GM12878 (cell line): ENCODE measurements at regions not wholly inside any gene's neighbourhood (a gene's known extent, or its start where the extent isn't known, plus 50 kb on each side); places are given as distances from the start of the nearest gene placed in this dataset.

ENCODE experiments used
- ATAC-seq: fragments of 200-7000 bp; cut with Tn5 transposase; 3 replicates; pipeline ENCODE4 v1.9.1; 2020; ENCODE audit warnings: mild to moderate bottlenecking, moderate library complexity
- BruUV-seq: library from RNA; stranded (reverse); fragments of 400-500 nt; replicated peaks from 2 replicates; lab custom pipeline; 2021; lab: Mats Ljungman, UMichigan
- CTCF ChIA-PET: fragments of 300-600 bp; sonication (Branson Sonifier 250); formaldehyde crosslinking; extraction: SDS; loops from one replicate; lab custom pipeline; 2021; ENCODE audit warnings: inconsistent platforms; lab: Yijun Ruan, JAX
- POLR2A ChIA-PET: fragments of 350-600 bp; formaldehyde crosslinking; extraction: SDS; loops from one replicate; lab custom pipeline; 2021; ENCODE audit warnings: inconsistent platforms; lab: Charles Lee
- RAD21 ChIA-PET: fragments of 300-600 bp; sonication (Branson Sonifier 250); formaldehyde crosslinking; loops from one replicate; lab custom pipeline; 2023; ENCODE audit warnings: antibody characterized with exemption; ENCODE audit not compliant: unreplicated experiment; lab: Charles Lee
- SMC1A ChIA-PET: fragments of 300-600 bp; sonication (Branson Sonifier 250); formaldehyde crosslinking; loops from one replicate; lab custom pipeline; 2023; ENCODE audit not compliant: unreplicated experiment, uncharacterized antibody; lab: Charles Lee
- DNase-seq: peaks from one replicate; pipeline ENCODE4 v3.0.0-alpha.2; 2011; ENCODE audit warnings: low read depth, low spot score
- FAIRE-seq: peaks from 3 replicates; lab custom pipeline; 2011; peaks lifted over from hg19 to GRCh38; lab: Jason Lieb, UNC
- H2AFZ ChIP-seq: 2 replicates; pipeline ENCODE4 v1.6.0; 2011; ENCODE audit warnings: low read depth, low read length, control low read depth; ENCODE audit not compliant: control insufficient read depth
- H3K27ac ChIP-seq: 2 replicates; pipeline ENCODE4 v1.5.1; 2011; ENCODE audit warnings: control low read depth; ENCODE audit not compliant: control insufficient read depth, insufficient read depth
- H3K27me3 ChIP-seq, 2 experiments: replicated peaks in 1 of 2; 2 replicates each; pipeline versions ENCODE4 v1.6.0 to v1.6.1; 2011; ENCODE audit warnings: low read length in 1 of 2; ENCODE audit not compliant: control insufficient read depth in 2 of 2, insufficient read depth in 2 of 2
- H3K36me3 ChIP-seq, 2 experiments: 2 replicates each; pipeline ENCODE4 v1.5.1; 2011; ENCODE audit warnings: low read length in 1 of 2; ENCODE audit not compliant: control insufficient read depth in 2 of 2, insufficient read depth in 2 of 2
- H3K4me1 ChIP-seq: 2 replicates; pipeline ENCODE4 v1.6.1; 2011; ENCODE audit warnings: mild to moderate bottlenecking, low read length, moderate library complexity, mixed read lengths; ENCODE audit not compliant: control insufficient read depth, insufficient read depth
- H3K4me2 ChIP-seq: 2 replicates; pipeline ENCODE4 v1.6.0; 2011; ENCODE audit warnings: control low read depth; ENCODE audit not compliant: control insufficient read depth, insufficient read depth
- H3K4me3 ChIP-seq: fragments of 200-600 bp; sonication (generic); 2 replicates; pipeline ENCODE4 v1.5.1; 2016
- H3K79me2 ChIP-seq: 2 replicates; pipeline ENCODE4 v1.6.0; 2011; ENCODE audit warnings: low read length; ENCODE audit not compliant: control insufficient read depth, insufficient read depth
- H3K9ac ChIP-seq: 2 replicates; pipeline ENCODE4 v1.8.0; 2011; ENCODE audit warnings: low read length, control low read depth, mixed read lengths; ENCODE audit not compliant: control insufficient read depth, insufficient read depth
- H3K9me3 ChIP-seq: replicated peaks from 3 replicates; pipeline ENCODE4 v1.5.1; 2011; ENCODE audit warnings: mild to moderate bottlenecking, low read length; ENCODE audit not compliant: control insufficient read depth, insufficient read depth
- H4K20me1 ChIP-seq: 2 replicates; pipeline ENCODE4 v1.6.0; 2011; ENCODE audit not compliant: control insufficient read depth, insufficient read depth
- BACH1 ChIP-seq: fragments of 450-650 bp; IDR thresholded peaks from 2 replicates; pipeline ENCODE4 v1.6.1; 2017; ENCODE audit warnings: mild to moderate bottlenecking, borderline replicate concordance
- BCL11A ChIP-seq: IDR thresholded peaks from 2 replicates; pipeline ENCODE4 v1.6.1; 2011; ENCODE audit warnings: low read depth, low read length
- BCLAF1 ChIP-seq: fragments of 450-650 bp; IDR thresholded peaks from 2 replicates; pipeline ENCODE4 v1.6.1; 2017; ENCODE audit warnings: antibody characterized with exemption, mild to moderate bottlenecking, moderate library complexity
- CBFB ChIP-seq: IDR thresholded peaks from 2 replicates; pipeline ENCODE4 v1.6.1; 2016; ENCODE audit warnings: antibody characterized with exemption, low read depth
- CBX3 ChIP-seq: fragments of 200-600 bp; sonication (generic); IDR thresholded peaks from 2 replicates; pipeline ENCODE4 v1.6.1; 2016; ENCODE audit warnings: low read depth, borderline replicate concordance
- HCFC1 ChIP-seq: fragments of 150-350 bp; IDR thresholded peaks from 2 replicates; pipeline ENCODE4 v1.6.1; 2014; ENCODE audit warnings: low read length
- MEF2A ChIP-seq: IDR thresholded peaks from 2 replicates; pipeline ENCODE4 v1.6.1; 2011; ENCODE audit warnings: low read depth, mild to moderate bottlenecking, low read length, moderate library complexity; ENCODE audit not compliant: insufficient read depth
- NR2C1 ChIP-seq: fragments of 450-650 bp; IDR thresholded peaks from 2 replicates; pipeline ENCODE4 v1.6.1; 2017; ENCODE audit warnings: antibody characterized with exemption, mild to moderate bottlenecking, moderate library complexity
- POLR2AphosphoS5 ChIP-seq: IDR thresholded peaks from 2 replicates; pipeline ENCODE4 v1.6.1; 2011; ENCODE audit warnings: mild to moderate bottlenecking, low read length, inconsistent platforms
- RBBP5 ChIP-seq: fragments of 200-600 bp; sonication (generic); conservative IDR thresholded peaks from 2 replicates; pipeline ENCODE4 v1.6.1; 2016
- RELB ChIP-seq: fragments of 450-650 bp; IDR thresholded peaks from 2 replicates; pipeline ENCODE4 v1.6.1; 2017; ENCODE audit warnings: low read depth, mild to moderate bottlenecking, moderate library complexity
- RUNX3 ChIP-seq: IDR thresholded peaks from 2 replicates; pipeline ENCODE4 v1.6.1; 2012; ENCODE audit warnings: low read length, inconsistent platforms
- SMAD5 ChIP-seq: IDR thresholded peaks from 2 replicates; pipeline ENCODE4 v1.6.1; 2016; ENCODE audit warnings: antibody characterized with exemption, low read depth
- YBX1 ChIP-seq: fragments of 450-650 bp; IDR thresholded peaks from 2 replicates; pipeline ENCODE4 v1.6.1; 2016; ENCODE audit warnings: antibody characterized with exemption
- ZBED1 ChIP-seq: IDR thresholded peaks from 2 replicates; pipeline ENCODE4 v1.6.1; 2016; ENCODE audit warnings: borderline replicate concordance
- ZNF384 ChIP-seq: IDR thresholded peaks from 2 replicates; pipeline ENCODE4 v1.6.1; 2012; ENCODE audit warnings: low read depth, mild to moderate bottlenecking, low read length, improper control_type of control experiment, borderline replicate concordance
- WGBS: methylation state at CpG from one replicate; pipeline ENCODE4 v1.1.6; 2016; ENCODE audit warnings: low lambda C conversion rate; ENCODE audit not compliant: insufficient replicate concordance, insufficient coverage; ENCODE audit errors: missing lambda C conversion rate; 5-methylcytosine and 5-hydroxymethylcytosine counted together
- in situ Hi-C: fragments of 300-500 bp; cut with MboI; formaldehyde crosslinking; loops from 9 replicates; pipeline ENCODE4 v1.14.3; 2018; ENCODE audit warnings: mixed read lengths
- intact Hi-C: fragments of 100-400 bp; cut with micrococcal nuclease; formaldehyde crosslinking; loops from one replicate; pipeline ENCODE4 v1.14.2; 2022; ENCODE audit not compliant: unreplicated experiment
- TF ChIP-seq, protein P1 (sequence below): IDR thresholded peaks from 2 replicates; pipeline ENCODE4 v1.6.1; 2012; ENCODE audit warnings: low read depth, low read length, improper control_type of control experiment

DNA sequence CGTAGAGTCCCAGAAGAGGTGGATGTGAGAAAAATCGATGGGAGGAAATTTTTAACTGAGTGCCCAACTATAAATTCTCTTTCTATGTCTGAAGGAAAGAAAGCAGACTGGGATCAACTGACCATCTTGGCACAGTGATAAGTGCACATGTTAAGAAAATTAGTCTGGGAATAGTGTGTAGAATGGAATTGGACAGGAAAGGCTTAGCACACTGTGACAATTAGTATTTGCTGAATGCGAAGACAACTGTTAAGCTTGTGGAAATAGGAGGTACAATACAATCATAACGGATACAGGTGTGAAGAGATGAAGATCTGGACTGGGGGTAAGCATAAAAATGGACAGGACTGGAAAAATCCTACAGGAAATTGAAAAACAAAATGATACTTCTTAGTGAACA, 114.3 kb downstream of the FAM50B start (continued):
- no peak for TF ChIP-seq BCLAF1
- no peak for TF ChIP-seq RUNX3
- TF ChIP-seq MEF2A, result no peak
- TF ChIP-seq RBBP5, result no peak
- TF ChIP-seq, protein P1, sequence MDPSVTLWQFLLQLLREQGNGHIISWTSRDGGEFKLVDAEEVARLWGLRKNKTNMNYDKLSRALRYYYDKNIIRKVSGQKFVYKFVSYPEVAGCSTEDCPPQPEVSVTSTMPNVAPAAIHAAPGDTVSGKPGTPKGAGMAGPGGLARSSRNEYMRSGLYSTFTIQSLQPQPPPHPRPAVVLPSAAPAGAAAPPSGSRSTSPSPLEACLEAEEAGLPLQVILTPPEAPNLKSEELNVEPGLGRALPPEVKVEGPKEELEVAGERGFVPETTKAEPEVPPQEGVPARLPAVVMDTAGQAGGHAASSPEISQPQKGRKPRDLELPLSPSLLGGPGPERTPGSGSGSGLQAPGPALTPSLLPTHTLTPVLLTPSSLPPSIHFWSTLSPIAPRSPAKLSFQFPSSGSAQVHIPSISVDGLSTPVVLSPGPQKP, result no peak
- TF ChIP-seq CBFB, result no peak
- no peak for TF ChIP-seq POLR2AphosphoS5

DNA sequence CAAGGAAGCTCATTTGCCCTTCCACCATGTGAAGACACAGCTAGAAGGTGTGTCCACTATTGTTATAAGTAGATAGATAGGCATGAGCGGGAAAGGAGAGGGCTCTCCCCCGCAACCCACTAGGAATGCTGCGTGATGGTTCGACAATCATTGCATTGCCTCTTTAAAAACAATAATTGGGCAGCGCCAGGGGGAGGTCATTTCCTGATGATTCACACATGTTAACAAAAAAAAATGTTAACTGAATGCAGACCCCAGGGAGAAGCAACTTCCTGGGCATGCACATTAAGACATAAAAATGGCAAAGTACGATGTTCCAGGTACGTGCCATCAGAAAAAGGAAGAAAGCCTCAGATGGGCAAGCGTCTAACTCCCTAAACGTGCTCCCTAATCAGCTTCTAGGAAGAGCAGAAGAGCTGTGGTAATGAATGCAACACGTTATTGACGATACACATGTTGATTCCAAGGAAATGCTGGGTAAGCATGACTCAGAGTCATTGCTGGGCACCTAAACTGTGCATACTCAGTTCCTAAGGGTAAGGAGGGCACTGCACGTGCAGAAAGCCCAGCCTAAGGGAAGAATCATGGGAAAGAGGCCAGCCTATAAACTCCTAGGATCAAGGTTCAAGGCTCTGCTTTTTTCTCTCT, 113.7 kb downstream of the FAM217A start:
- no TSS peak for BruUV-seq
- DNase-seq (no peak), ATAC-seq (no peak), FAIRE-seq (no peak)
- H3K4me2 ChIP-seq, result no peak overlapping the region
- TF ChIP-seq ZNF384 (no peak), BCL11A (no peak), BACH1 (no peak), RELB (no peak), HCFC1 (no peak), ZBED1 (no peak), SMAD5 (no peak), NR2C1 (no peak), YBX1 (no peak), CBX3 (no peak)
- no peak overlapping the region for H3K9ac ChIP-seq
- ChIA-PET CTCF (no interaction called here), RAD21 (no interaction called here), SMC1A (no interaction called here), POLR2A (no interaction called here)
- H3K4me3 ChIP-seq, result no peak overlapping the region
- no peak overlapping the region for H2AFZ ChIP-seq
- no peaks in the 10 kb centered on the region for H3K79me2 ChIP-seq
- 47% methylated on average over 12 of the region's 12 CpGs for WGBS
- no peaks in the 10 kb centered on the region for H3K36me3 ChIP-seq
- H3K4me1 ChIP-seq, result no peaks in the 10 kb centered on the region
- no peaks in the 10 kb centered on the region for H4K20me1 ChIP-seq
- no peaks in the 10 kb centered on the region; a peak in 1 of 4 replicates for H3K27me3 ChIP-seq
- intact Hi-C loops (no loop called here), in situ Hi-C loops (no loop called here)
- no peaks in the 10 kb centered on the region for H3K9me3 ChIP-seq
- no peak overlapping the region for H3K27ac ChIP-seq
